PC-9 (cell line): ENCODE measurements at regions not wholly inside any gene's neighbourhood (a gene's known extent, or its start where the extent isn't known, plus 50 kb on each side); places are given as distances from the start of the nearest gene placed in this dataset.

Experiments
- CTCF ChIP-seq: fragments of 200-600 bp; sonication (generic); conservative IDR thresholded peaks from 2 replicates; pipeline ENCODE4 v1.6.1; 2017; ENCODE audit warnings: mixed run types, antibody characterized with exemption, mild to moderate bottlenecking, moderate library complexity
- EZH2 ChIP-seq: fragments of 200-600 bp; sonication (generic); IDR thresholded peaks from 2 replicates; pipeline ENCODE4 v1.8.0; 2017; ENCODE audit warnings: antibody characterized with exemption, low read depth

- TF ChIP-seq CTCF (no peak), EZH2 (no peak)
Observed at GRCh38 chr10:30727524-30727923, 98.0 kb upstream of the LYZL2 start.
